ENCODE measurements at regions not wholly inside any gene's neighbourhood (a gene's known extent, or its start where the extent isn't known, plus 50 kb on each side); places are given as distances from the start of the nearest gene placed in this dataset.

DNA sequence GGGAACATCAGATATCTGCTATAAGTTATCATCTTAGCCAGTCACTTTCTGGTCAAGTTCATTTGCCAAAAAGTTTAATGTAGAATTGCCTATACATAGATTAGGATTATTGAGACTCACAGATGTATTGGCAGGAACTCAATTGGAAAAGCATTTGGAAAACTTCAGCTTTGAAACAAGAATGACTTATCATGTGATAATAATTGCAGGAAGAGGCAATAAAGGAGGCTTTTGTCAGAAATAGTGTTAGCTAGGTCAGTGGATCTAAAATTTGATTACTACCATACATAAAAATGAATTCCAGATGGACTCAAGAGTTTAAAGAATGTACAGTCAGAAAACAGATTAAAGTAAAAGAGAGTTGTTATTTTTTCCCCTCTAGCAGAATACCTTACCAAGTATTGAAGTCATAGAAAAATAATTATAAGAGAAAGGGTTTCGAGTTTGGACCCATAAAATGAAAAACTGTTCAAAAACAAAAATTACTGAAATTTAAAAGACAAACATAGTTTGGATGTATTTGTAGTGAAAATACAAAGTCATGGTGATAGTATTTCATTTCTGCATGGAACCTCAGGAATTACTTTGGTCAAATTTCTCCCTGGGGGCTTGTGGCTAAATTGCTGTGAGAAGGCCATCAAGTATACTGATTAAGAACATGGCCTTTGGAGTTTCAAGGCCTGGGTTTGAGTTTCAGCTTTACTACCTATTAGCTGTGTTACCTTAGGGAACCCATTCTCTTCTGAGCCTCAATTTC, 159.9 kb downstream of the TMEM38B start (continued):
- TF ChIP-seq ATF2 (IDR thresholded peaks at IDR 0.05; ENCODE audit: low read length): no peak
- TF ChIP-seq SP2 (IDR thresholded peaks at IDR 0.05; ENCODE audit: low read length): no peak

All from H1 (cell line).